MCF 10A (cell line): ENCODE measurements at regions not wholly inside any gene's neighbourhood (a gene's known extent, or its start where the extent isn't known, plus 50 kb on each side); places are given as distances from the start of the nearest gene placed in this dataset.

Experiments
- BruUV-seq: library from RNA; stranded (reverse); fragments of 400-500 nt; replicated peaks from 2 replicates; lab custom pipeline; 2021; lab: Mats Ljungman, UMichigan
- CTCF ChIA-PET: fragments of 300-600 bp; sonication (Branson Sonifier 250); formaldehyde crosslinking; extraction: SDS; loops from one replicate; lab custom pipeline; 2021; ENCODE audit warnings: antibody characterized with exemption, inconsistent platforms; lab: Yijun Ruan, JAX
- POLR2A ChIA-PET: fragments of 300-600, 350-650 bp; sonication (Branson Sonifier 250); formaldehyde crosslinking; extraction: SDS; loops from one replicate; lab custom pipeline; 2020; ENCODE audit warnings: antibody characterized with exemption, inconsistent platforms; lab: Yijun Ruan, JAX
- DNase-seq: peaks from one replicate; pipeline ENCODE4 v3.0.0-alpha.2; 2018; ENCODE audit not compliant: unreplicated experiment
- H3K27ac Mint-ChIP-seq: one replicate; pipeline ENCODE4 v1.8.0; 2022; ENCODE audit warnings: mild to moderate bottlenecking, low read depth, mixed read lengths; ENCODE audit not compliant: unreplicated experiment
- H3K27me3 Mint-ChIP-seq: one replicate; pipeline ENCODE4 v1.8.0; 2022; ENCODE audit warnings: mixed read lengths; ENCODE audit not compliant: insufficient read depth, unreplicated experiment
- H3K36me3 Mint-ChIP-seq: one replicate; pipeline ENCODE4 v1.8.0; 2022; ENCODE audit warnings: mild to moderate bottlenecking, moderate library complexity, mixed read lengths; ENCODE audit not compliant: insufficient read depth, unreplicated experiment
- H3K4me1 Mint-ChIP-seq: one replicate; pipeline ENCODE4 v1.8.0; 2022; ENCODE audit warnings: mixed read lengths; ENCODE audit not compliant: insufficient read depth, unreplicated experiment
- H3K4me3 Mint-ChIP-seq: one replicate; pipeline ENCODE4 v1.8.0; 2022; ENCODE audit warnings: mild to moderate bottlenecking, moderate library complexity, mixed read lengths; ENCODE audit not compliant: unreplicated experiment
- H3K9me3 Mint-ChIP-seq: one replicate; pipeline ENCODE4 v1.8.0; 2022; ENCODE audit warnings: mixed read lengths; ENCODE audit not compliant: unreplicated experiment
- intact Hi-C: fragments of 100-400 bp; cut with micrococcal nuclease; formaldehyde crosslinking; loops from 2 replicates; pipeline ENCODE4 v1.14.1; 2022
- TF ChIP-seq, protein P1 (sequence below): fragments of 200-600 bp; IDR thresholded peaks from one replicate; pipeline ENCODE4 v1.8.0; 2022; ENCODE audit warnings: antibody characterized with exemption, mild to moderate bottlenecking; ENCODE audit not compliant: unreplicated experiment

DNA sequence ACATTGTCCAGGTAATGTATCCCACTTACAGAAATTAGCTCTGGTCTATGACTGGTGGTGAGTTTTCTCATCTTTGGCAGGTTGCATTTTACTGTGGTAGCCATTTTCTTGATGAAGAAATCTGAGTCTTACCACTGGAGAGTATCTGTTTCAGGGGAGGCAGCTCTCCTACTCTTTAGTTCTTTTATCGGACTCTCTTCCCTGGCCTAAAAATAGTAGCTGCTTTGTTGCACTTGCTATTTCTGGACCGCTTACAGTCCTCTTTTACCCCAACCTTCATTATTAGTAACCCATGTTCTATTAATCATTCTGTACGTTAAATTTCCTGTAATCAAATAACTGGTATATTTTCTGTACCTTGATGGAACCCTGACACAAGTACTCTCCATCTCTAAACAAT lies 720.8 kb downstream of the PLA2G4A start:
- TF ChIP-seq, protein P1, sequence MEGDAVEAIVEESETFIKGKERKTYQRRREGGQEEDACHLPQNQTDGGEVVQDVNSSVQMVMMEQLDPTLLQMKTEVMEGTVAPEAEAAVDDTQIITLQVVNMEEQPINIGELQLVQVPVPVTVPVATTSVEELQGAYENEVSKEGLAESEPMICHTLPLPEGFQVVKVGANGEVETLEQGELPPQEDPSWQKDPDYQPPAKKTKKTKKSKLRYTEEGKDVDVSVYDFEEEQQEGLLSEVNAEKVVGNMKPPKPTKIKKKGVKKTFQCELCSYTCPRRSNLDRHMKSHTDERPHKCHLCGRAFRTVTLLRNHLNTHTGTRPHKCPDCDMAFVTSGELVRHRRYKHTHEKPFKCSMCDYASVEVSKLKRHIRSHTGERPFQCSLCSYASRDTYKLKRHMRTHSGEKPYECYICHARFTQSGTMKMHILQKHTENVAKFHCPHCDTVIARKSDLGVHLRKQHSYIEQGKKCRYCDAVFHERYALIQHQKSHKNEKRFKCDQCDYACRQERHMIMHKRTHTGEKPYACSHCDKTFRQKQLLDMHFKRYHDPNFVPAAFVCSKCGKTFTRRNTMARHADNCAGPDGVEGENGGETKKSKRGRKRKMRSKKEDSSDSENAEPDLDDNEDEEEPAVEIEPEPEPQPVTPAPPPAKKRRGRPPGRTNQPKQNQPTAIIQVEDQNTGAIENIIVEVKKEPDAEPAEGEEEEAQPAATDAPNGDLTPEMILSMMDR: no peak
- DNase-seq: no peak
- no peak overlapping the region for H3K27ac Mint-ChIP-seq
- H3K9me3 Mint-ChIP-seq: peaks cover 9% of the 10 kb centered on the region
- ChIA-PET POLR2A (no interaction called here), CTCF (no interaction called here)
- no peaks in the 10 kb centered on the region for H3K36me3 Mint-ChIP-seq
- H3K4me1 Mint-ChIP-seq: no peaks in the 10 kb centered on the region
- no TSS peak for BruUV-seq
- no peaks in the 10 kb centered on the region for H3K27me3 Mint-ChIP-seq
- no peak overlapping the region for H3K4me3 Mint-ChIP-seq
- intact Hi-C loops: no loop called here

- Mint-ChIP-seq H3K4me3 (no peak overlapping the region), H3K36me3 (no peaks in the 10 kb centered on the region), H3K9me3 (peaks cover 16% of the 10 kb centered on the region), H3K27ac (no peak overlapping the region), H3K4me1 (no peaks in the 10 kb centered on the region), H3K27me3 (no peaks in the 10 kb centered on the region)
- POLR2A ChIA-PET: interaction anchor here (1.1 kb wide), 1 partner anchor 59 kb away, joined by 4 read pairs; no protein-coding TSS in a partner anchor
- TF ChIP-seq, protein P1: peak; percentile 8
- BruUV-seq: no TSS peak
- intact Hi-C loops: no loop called here
- DNase-seq: no peak
- CTCF ChIA-PET: no interaction called here
Observed at GRCh38 chr1:187551061-187551460, 722.3 kb downstream of the PLA2G4A start.

DNA sequence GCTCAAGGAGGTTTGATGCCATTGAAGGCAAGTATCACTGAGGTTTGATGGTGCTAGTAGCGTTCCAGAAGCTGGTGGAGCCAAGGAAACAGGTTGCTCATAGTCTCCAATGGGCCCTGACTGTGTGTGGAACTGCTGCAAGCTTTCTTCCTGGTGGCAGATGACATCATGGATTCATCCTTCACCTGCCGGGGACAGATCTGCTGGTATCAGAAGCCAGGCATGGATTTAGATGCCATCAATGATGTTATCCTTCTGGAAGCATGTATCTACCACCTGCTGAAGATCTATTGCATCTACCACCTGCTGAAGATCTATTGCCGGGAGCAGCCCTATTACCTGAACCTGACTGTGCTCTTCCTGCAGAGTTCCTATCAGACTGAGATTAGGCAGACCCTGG lies 734.4 kb downstream of the PLA2G4A start:
- ChIA-PET CTCF (no interaction called here), POLR2A (no interaction called here)
- H3K4me1 Mint-ChIP-seq: peaks cover 11% of the 10 kb centered on the region
- H3K27me3 Mint-ChIP-seq: no peaks in the 10 kb centered on the region
- no peaks in the 10 kb centered on the region for H3K36me3 Mint-ChIP-seq
- no peak for DNase-seq
- no peak overlapping the region for H3K4me3 Mint-ChIP-seq
- TF ChIP-seq, protein P1: no peak
- intact Hi-C loops: no loop called here
- no peak overlapping the region for H3K27ac Mint-ChIP-seq
- no TSS peak for BruUV-seq
- H3K9me3 Mint-ChIP-seq: no peaks in the 10 kb centered on the region

- intact Hi-C loops: no loop called here
- no peaks in the 10 kb centered on the region for H3K36me3 Mint-ChIP-seq
- no peak overlapping the region for H3K4me3 Mint-ChIP-seq
- peak; percentile 32 for DNase-seq
- H3K4me1 Mint-ChIP-seq: peaks cover 14% of the 10 kb centered on the region
- ChIA-PET CTCF (interaction anchor here (0.6 kb wide), 1 partner anchor 663 kb away, joined by 3 read pairs; no protein-coding TSS in a partner anchor), POLR2A (interaction anchor here (0.6 to 0.7 kb wide), 2 partner anchors 216 to 429 kb away, joined by 3 read pairs; no protein-coding TSS in a partner anchor)
- H3K27me3 Mint-ChIP-seq: no peaks in the 10 kb centered on the region
- H3K9me3 Mint-ChIP-seq: no peaks in the 10 kb centered on the region
- TF ChIP-seq, protein P1: no peak
- peak overlapping the region; percentile 1 for H3K27ac Mint-ChIP-seq
- BruUV-seq: no TSS peak
Observed at GRCh38 chr1:187566354-187566753, 737.6 kb downstream of the PLA2G4A start.
